ENCODE measurements at regions not wholly inside any gene's neighbourhood (a gene's known extent, or its start where the extent isn't known, plus 50 kb on each side); places are given as distances from the start of the nearest gene placed in this dataset.

GRCh38 chr7:33760834-33761233 lies 144.5 kb upstream of the BMPER start:
- Histone ChIP-seq H3K9me3 (ENCODE audit: low read length) (no peaks in the 10 kb centered on the region), H4K20me1 (ENCODE audit: insufficient read depth, low read length) (no peaks in the 10 kb centered on the region), H2AFZ (ENCODE audit: low read length) (no peak overlapping the region), H3K79me2 (ENCODE audit: insufficient read depth, low read length) (no peaks in the 10 kb centered on the region), H3K4me2 (ENCODE audit: low read depth, low read length) (no peak overlapping the region), H3K9ac (ENCODE audit: insufficient read depth, low read depth, low read length) (no peak overlapping the region), H3K27ac (ENCODE audit: extremely low read length, insufficient read depth, low read length) (no peak overlapping the region), H3K4me3 (replicated peaks in 1 of 3; ENCODE audit: insufficient read depth in 1 of 3, low read depth in 2 of 3, low read length in 3 of 3) (no peak overlapping the region), H3K27me3 (ENCODE audit: control insufficient read depth in 1 of 2, insufficient read depth in 2 of 2, low read length in 2 of 2) (no peaks in the 10 kb centered on the region), H3K4me1 (ENCODE audit: insufficient read depth, low read length) (peaks cover 9% of the 10 kb centered on the region), H3K36me3 (replicated peaks in 1 of 2; ENCODE audit: control insufficient read depth in 1 of 2, insufficient read depth in 2 of 2, low read length in 2 of 2) (no peaks in the 10 kb centered on the region)
- ChIA-PET CTCF (ENCODE audit: low intra/inter-chr PET ratio, low total read pairs) (no interaction called here), POLR2A (no interaction called here)
- BruUV-seq (replicated peaks) = no TSS peak
- TF ChIP-seq EZH2 (conservative IDR thresholded peaks at IDR 0.05; ENCODE audit: low read depth, low read length) (no peak), REPIN1 (CRISPR knock-in tag; IDR thresholded peaks at IDR 0.05; ENCODE audit: borderline replicate concordance, low read depth) (no peak), ZNF672 (CRISPR knock-in tag; IDR thresholded peaks at IDR 0.05) (no peak), MED13 (CRISPR knock-in tag; IDR thresholded peaks at IDR 0.05) (no peak), ZMAT3 (CRISPR knock-in tag; conservative IDR thresholded peaks at IDR 0.05) (no peak), RXRA (CRISPR knock-in tag; IDR thresholded peaks at IDR 0.05) (no peak), CREM (IDR thresholded peaks at IDR 0.05) (no peak), CREM (CRISPR knock-in tag; IDR thresholded peaks at IDR 0.05) (no peak)
- intact Hi-C loops (cut with micrococcal nuclease; ENCODE audit: unreplicated experiment) (no loop called here), in situ Hi-C loops (cut with HindIII; ENCODE audit: extremely low pct_ligation_motif_present, low pct_unique_long_range_greater_than_20kb) (no loop called here)
- no peak for ATAC-seq
- WGBS (ENCODE audit: low lambda C conversion rate) = 40% methylated on average over 3 of the region's 3 CpGs
- no peak for DNase-seq (ENCODE audit: low spot score)
- FAIRE-seq = no peak

GRCh38 chr7:33761449-33762080 lies 143.8 kb upstream of the BMPER start:
- H4K20me1 ChIP-seq (ENCODE audit: insufficient read depth, low read length) = no peaks in the 10 kb centered on the region
- BruUV-seq (replicated peaks) = no TSS peak
- no peak for ATAC-seq
- TF ChIP-seq, protein P1, sequence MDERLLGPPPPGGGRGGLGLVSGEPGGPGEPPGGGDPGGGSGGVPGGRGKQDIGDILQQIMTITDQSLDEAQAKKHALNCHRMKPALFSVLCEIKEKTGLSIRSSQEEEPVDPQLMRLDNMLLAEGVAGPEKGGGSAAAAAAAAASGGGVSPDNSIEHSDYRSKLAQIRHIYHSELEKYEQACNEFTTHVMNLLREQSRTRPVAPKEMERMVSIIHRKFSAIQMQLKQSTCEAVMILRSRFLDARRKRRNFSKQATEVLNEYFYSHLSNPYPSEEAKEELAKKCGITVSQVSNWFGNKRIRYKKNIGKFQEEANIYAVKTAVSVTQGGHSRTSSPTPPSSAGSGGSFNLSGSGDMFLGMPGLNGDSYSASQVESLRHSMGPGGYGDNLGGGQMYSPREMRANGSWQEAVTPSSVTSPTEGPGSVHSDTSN (CRISPR knock-in tag; IDR thresholded peaks at IDR 0.05) = no peak
- no peak for TF ChIP-seq GATA4 (IDR thresholded peaks at IDR 0.05; ENCODE audit: borderline replicate concordance, low read depth)
- no peak for TF ChIP-seq ZNF749 (CRISPR knock-in tag; IDR thresholded peaks at IDR 0.05; ENCODE audit: borderline replicate concordance)
- no peak for TF ChIP-seq ZC3H4 (CRISPR knock-in tag; IDR thresholded peaks at IDR 0.05; ENCODE audit: borderline replicate concordance)
- TF ChIP-seq, protein P2, sequence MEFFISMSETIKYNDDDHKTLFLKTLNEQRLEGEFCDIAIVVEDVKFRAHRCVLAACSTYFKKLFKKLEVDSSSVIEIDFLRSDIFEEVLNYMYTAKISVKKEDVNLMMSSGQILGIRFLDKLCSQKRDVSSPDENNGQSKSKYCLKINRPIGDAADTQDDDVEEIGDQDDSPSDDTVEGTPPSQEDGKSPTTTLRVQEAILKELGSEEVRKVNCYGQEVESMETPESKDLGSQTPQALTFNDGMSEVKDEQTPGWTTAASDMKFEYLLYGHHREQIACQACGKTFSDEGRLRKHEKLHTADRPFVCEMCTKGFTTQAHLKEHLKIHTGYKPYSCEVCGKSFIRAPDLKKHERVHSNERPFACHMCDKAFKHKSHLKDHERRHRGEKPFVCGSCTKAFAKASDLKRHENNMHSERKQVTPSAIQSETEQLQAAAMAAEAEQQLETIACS (CRISPR knock-in tag; IDR thresholded peaks at IDR 0.05) = no peak
- TF ChIP-seq CBX2 (IDR thresholded peaks at IDR 0.05; ENCODE audit: low read depth, low read length) = no peak
- no peak for TF ChIP-seq CBX2 (CRISPR knock-in tag; IDR thresholded peaks at IDR 0.05; ENCODE audit: low read depth)
- no peak for TF ChIP-seq PTBP1 (IDR thresholded peaks at IDR 0.05; ENCODE audit: low read depth, low read length, poor library complexity, severe bottlenecking)
- no peak for TF ChIP-seq KDM4B (CRISPR knock-in tag; IDR thresholded peaks at IDR 0.05)
- no peak for TF ChIP-seq ZNF354B (CRISPR knock-in tag; IDR thresholded peaks at IDR 0.05)
- no peak for TF ChIP-seq ZBTB1 (CRISPR knock-in tag; IDR thresholded peaks at IDR 0.05; ENCODE audit: borderline replicate concordance)
- TF ChIP-seq REPIN1 (CRISPR knock-in tag; IDR thresholded peaks at IDR 0.05; ENCODE audit: borderline replicate concordance, low read depth) = no peak
- no peak for TF ChIP-seq ZBTB42 (CRISPR knock-in tag; IDR thresholded peaks at IDR 0.05)

More at GRCh38 chr7:33761449-33762080, 143.8 kb upstream of the BMPER start:
- FAIRE-seq = no peak
- H3K4me2 ChIP-seq (ENCODE audit: low read depth, low read length) = no peak overlapping the region
- H3K79me2 ChIP-seq (ENCODE audit: insufficient read depth, low read length) = no peaks in the 10 kb centered on the region
- POLR2A ChIA-PET = no interaction called here
- CTCF ChIA-PET (ENCODE audit: low intra/inter-chr PET ratio, low total read pairs) = no interaction called here
- H3K9ac ChIP-seq (ENCODE audit: insufficient read depth, low read depth, low read length) = no peak overlapping the region
- H3K9me3 ChIP-seq (ENCODE audit: low read length) = no peaks in the 10 kb centered on the region
- no peak overlapping the region for H2AFZ ChIP-seq (ENCODE audit: low read length)
- H3K27me3 ChIP-seq (ENCODE audit: control insufficient read depth in 1 of 2, insufficient read depth in 2 of 2, low read length in 2 of 2) = no peaks in the 10 kb centered on the region
- peaks cover 9% of the 10 kb centered on the region for H3K4me1 ChIP-seq (ENCODE audit: insufficient read depth, low read length)
- WGBS (ENCODE audit: low lambda C conversion rate) = 67% methylated on average over 7 of the region's 7 CpGs
- in situ Hi-C loops (cut with HindIII; ENCODE audit: extremely low pct_ligation_motif_present, low pct_unique_long_range_greater_than_20kb) = no loop called here
- H3K27ac ChIP-seq (ENCODE audit: extremely low read length, insufficient read depth, low read length) = no peak overlapping the region
- no peak for DNase-seq (ENCODE audit: low spot score)
- no peak overlapping the region for H3K4me3 ChIP-seq (replicated peaks in 1 of 3; ENCODE audit: insufficient read depth in 1 of 3, low read depth in 2 of 3, low read length in 3 of 3)
- H3K36me3 ChIP-seq (replicated peaks in 1 of 2; ENCODE audit: control insufficient read depth in 1 of 2, insufficient read depth in 2 of 2, low read length in 2 of 2) = no peaks in the 10 kb centered on the region
- intact Hi-C loops (cut with micrococcal nuclease; ENCODE audit: unreplicated experiment) = no loop called here

Data from HepG2 (cell line).